Neuronal stem cell (in vitro differentiated cells): ENCODE measurements at regions not wholly inside any gene's neighbourhood (a gene's known extent, or its start where the extent isn't known, plus 50 kb on each side); places are given as distances from the start of the nearest gene placed in this dataset.

Source experiments
- DNase-seq: peaks from one replicate; pipeline ENCODE4 v3.0.0-alpha.2; 2013; ENCODE audit warnings: low spot score
- H2AFZ ChIP-seq: one replicate; pipeline ENCODE4 v1.6.1; 2013; ENCODE audit warnings: mild to moderate bottlenecking, low read length, inconsistent platforms
- H2AK5ac ChIP-seq: 2 replicates; pipeline ENCODE4 v1.6.1; 2013; ENCODE audit warnings: low read depth, mild to moderate bottlenecking, inconsistent platforms, low read length, moderate library complexity, mixed read lengths
- H2BK120ac ChIP-seq: 2 replicates; pipeline ENCODE4 v1.6.1; 2013; ENCODE audit warnings: low read depth, mild to moderate bottlenecking, inconsistent platforms, low read length, moderate library complexity, mixed read lengths
- H2BK12ac ChIP-seq: one replicate; pipeline ENCODE4 v1.6.1; 2013; ENCODE audit warnings: low read length, inconsistent platforms
- H2BK15ac ChIP-seq: 2 replicates; pipeline ENCODE4 v1.6.1; 2013; ENCODE audit warnings: mild to moderate bottlenecking, low read length, inconsistent platforms, mixed read lengths
- H2BK5ac ChIP-seq: one replicate; pipeline ENCODE4 v1.6.1; 2013; ENCODE audit warnings: inconsistent platforms, mild to moderate bottlenecking, low read length, moderate library complexity
- H3K14ac ChIP-seq: one replicate; pipeline ENCODE4 v1.6.1; 2013; ENCODE audit warnings: low read length, inconsistent platforms
- H3K18ac ChIP-seq: 2 replicates; pipeline ENCODE4 v1.6.1; 2013; ENCODE audit warnings: low read length, inconsistent platforms
- H3K23ac ChIP-seq: 2 replicates; pipeline ENCODE4 v1.6.1; 2013; ENCODE audit warnings: low read depth, mild to moderate bottlenecking, mixed read lengths, low read length, inconsistent platforms; ENCODE audit not compliant: poor library complexity
- H3K27ac ChIP-seq: replicated peaks from 3 replicates; pipeline ENCODE4 v1.5.1; 2013; ENCODE audit warnings: low read length, inconsistent platforms
- H3K27me3 ChIP-seq, 3 experiments: 2 replicates each; pipeline ENCODE4 v1.6.1; 2013; ENCODE audit warnings: low read length in 3 of 3, mild to moderate bottlenecking in 2 of 3, inconsistent platforms in 1 of 3, low read depth in 1 of 3, mixed read lengths in 1 of 3, moderate library complexity in 1 of 3; ENCODE audit not compliant: control insufficient read depth in 3 of 3, insufficient read depth in 3 of 3
- H3K36me3 ChIP-seq, 2 donors: replicated peaks in 1 of 2; 2 replicates each; pipeline ENCODE4 v1.6.1; 2013; ENCODE audit warnings: low read length in 2 of 2; ENCODE audit not compliant: control insufficient read depth in 2 of 2, insufficient read depth in 2 of 2
- H3K4ac ChIP-seq: 2 replicates; pipeline ENCODE4 v1.6.1; 2013; ENCODE audit warnings: inconsistent platforms, mild to moderate bottlenecking, low read length, moderate library complexity
- H3K4me1 ChIP-seq, 2 donors: 1 replicate in 1 of 2; 2 replicates in 1 of 2; pipeline ENCODE4 v1.6.1; 2013; ENCODE audit warnings: low read length in 2 of 2, low read depth in 1 of 2; ENCODE audit not compliant: control insufficient read depth in 2 of 2, insufficient read depth in 1 of 2
- H3K4me2 ChIP-seq: one replicate; pipeline ENCODE4 v1.6.1; 2013; ENCODE audit warnings: mild to moderate bottlenecking, low read length, inconsistent platforms; ENCODE audit not compliant: insufficient read depth, poor library complexity, severe bottlenecking
- H3K4me3 ChIP-seq, 2 donors: 2 replicates each; pipeline ENCODE4 v1.5.1; 2013; ENCODE audit warnings: low read length in 2 of 2, mild to moderate bottlenecking in 2 of 2, inconsistent platforms in 1 of 2, moderate library complexity in 1 of 2
- H3K79me1 ChIP-seq: one replicate; pipeline ENCODE4 v1.6.1; 2013; ENCODE audit warnings: low read depth, mild to moderate bottlenecking, inconsistent platforms, low read length, moderate library complexity
- H3K9ac ChIP-seq: one replicate; pipeline ENCODE4 v1.6.1; 2013; ENCODE audit warnings: mild to moderate bottlenecking, low read depth, low read length, inconsistent platforms; ENCODE audit not compliant: poor library complexity
- H3K9me3 ChIP-seq, 2 donors: replicated peaks in 1 of 2; 2 replicates each; pipeline versions ENCODE3 to v1.6.1; 2013; ENCODE audit warnings: low read length in 2 of 2, mild to moderate bottlenecking in 2 of 2, inconsistent platforms in 1 of 2, low read depth in 1 of 2, mixed read lengths in 1 of 2, moderate library complexity in 1 of 2; ENCODE audit not compliant: control insufficient read depth in 2 of 2, insufficient read depth in 1 of 2
- H4K8ac ChIP-seq: one replicate; pipeline ENCODE4 v1.6.1; 2013; ENCODE audit warnings: low read depth, mild to moderate bottlenecking, inconsistent platforms, low read length, moderate library complexity
- H4K91ac ChIP-seq: one replicate; pipeline ENCODE4 v1.6.1; 2013; ENCODE audit warnings: low read length, low read depth, mild to moderate bottlenecking, inconsistent platforms; ENCODE audit not compliant: poor library complexity
- WGBS, 2 donors: extraction: QIAGEN DNeasy Blood & Tissue Kit; methylation state at CpG; one replicate each; pipeline ENCODE4 v1.1.7; 2013; ENCODE audit warnings: missing lambda C conversion rate in 2 of 2, mixed read lengths in 1 of 2; ENCODE audit not compliant: insufficient read length in 2 of 2, insufficient replicate concordance in 1 of 2; ENCODE audit errors: extremely low coverage in 2 of 2; 5-methylcytosine and 5-hydroxymethylcytosine counted together

GRCh38 chr5:158529454-158529853 is 570.3 kb downstream of the EBF1 start:
- H2BK5ac ChIP-seq, result no peak overlapping the region
- H2BK12ac ChIP-seq, result no peak overlapping the region
- H3K14ac ChIP-seq, result no peak overlapping the region
- H4K8ac ChIP-seq, result no peak overlapping the region
- no peak overlapping the region for H3K4me2 ChIP-seq
- no peak overlapping the region for H3K9ac ChIP-seq
- no peak overlapping the region for H3K4me3 ChIP-seq
- H3K23ac ChIP-seq, result no peak overlapping the region
- H2AFZ ChIP-seq, result no peak overlapping the region
- H3K4ac ChIP-seq, result no peak overlapping the region
- no peaks in the 10 kb centered on the region for H3K79me1 ChIP-seq
- H3K27me3 ChIP-seq, result no peaks in the 10 kb centered on the region
- no peak for DNase-seq
- H3K9me3 ChIP-seq, result no peaks in the 10 kb centered on the region
- H2AK5ac ChIP-seq, result no peak overlapping the region
- peaks cover 4 to 6% of the 10 kb centered on the region in 2 donors for H3K4me1 ChIP-seq
- H3K18ac ChIP-seq, result no peak overlapping the region
- no peak overlapping the region for H2BK15ac ChIP-seq
- no peak overlapping the region for H2BK120ac ChIP-seq
- no peak overlapping the region for H4K91ac ChIP-seq
- no CpG with 5 or more reads among the region's 5 CpGs for WGBS, 2 donors
- no peaks in the 10 kb centered on the region for H3K36me3 ChIP-seq
- H3K27ac ChIP-seq, result no peak overlapping the region

- Histone ChIP-seq H3K27ac (no peak overlapping the region), H2BK12ac (no peak overlapping the region), H3K9me3 (no peaks in the 10 kb centered on the region), H3K4me1 (no peaks in the 10 kb centered on the region), H3K4me2 (no peak overlapping the region), H3K18ac (no peak overlapping the region), H3K9ac (no peak overlapping the region), H3K4ac (no peak overlapping the region), H2AFZ (no peak overlapping the region), H3K27me3 (no peaks in the 10 kb centered on the region), H2BK120ac (no peak overlapping the region), H3K4me3 (no peak overlapping the region), H2BK15ac (no peak overlapping the region), H4K8ac (no peak overlapping the region), H3K79me1 (no peaks in the 10 kb centered on the region), H2BK5ac (no peak overlapping the region), H4K91ac (no peak overlapping the region), H2AK5ac (no peak overlapping the region), H3K14ac (no peak overlapping the region), H3K23ac (no peak overlapping the region), H3K36me3 (no peaks in the 10 kb centered on the region)
- DNase-seq, result no peak
- no CpG with 5 or more reads among the region's 4 CpGs for WGBS, 2 donors
These were observed 574.1 kb downstream of the EBF1 start for GRCh38 chr5:158525663-158526062.

GRCh38 chr5:158524070-158524469 is 575.6 kb downstream of the EBF1 start:
- Histone ChIP-seq H3K4ac (no peak overlapping the region), H3K9ac (no peak overlapping the region), H2AFZ (no peak overlapping the region), H3K23ac (no peak overlapping the region), H2BK120ac (no peak overlapping the region), H2BK12ac (no peak overlapping the region), H3K36me3 (no peaks in the 10 kb centered on the region), H3K18ac (no peak overlapping the region), H4K8ac (no peak overlapping the region), H3K79me1 (no peaks in the 10 kb centered on the region), H3K27me3 (no peaks in the 10 kb centered on the region), H3K4me2 (no peak overlapping the region), H3K9me3 (no peaks in the 10 kb centered on the region), H2AK5ac (no peak overlapping the region), H3K14ac (no peak overlapping the region), H3K27ac (no peak overlapping the region), H2BK15ac (no peak overlapping the region), H2BK5ac (no peak overlapping the region), H3K4me1 (no peaks in the 10 kb centered on the region), H3K4me3 (no peak overlapping the region), H4K91ac (no peak overlapping the region)
- no peak for DNase-seq

DNA sequence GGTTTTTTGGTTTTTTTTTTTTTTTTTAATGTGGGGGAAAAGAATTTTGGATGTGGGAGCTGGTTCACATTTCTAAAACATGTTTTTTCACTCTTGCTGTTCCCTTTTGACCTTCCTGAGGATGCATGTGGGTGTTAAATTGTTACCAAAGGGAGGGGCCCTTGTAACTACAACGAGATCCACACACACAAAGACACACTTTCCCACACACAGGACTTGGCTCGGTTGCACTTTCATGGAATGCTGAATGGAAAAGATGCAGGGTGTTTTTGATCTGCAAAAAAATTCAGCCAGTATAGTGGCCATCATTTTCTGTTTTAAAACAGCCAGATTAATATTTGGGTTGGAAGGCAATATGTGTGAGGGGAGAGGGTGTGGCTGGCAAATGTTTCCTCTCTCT is 576.9 kb downstream of the EBF1 start:
- Histone ChIP-seq H3K4me3 (no peak overlapping the region), H3K4ac (no peak overlapping the region), H3K36me3 (no peaks in the 10 kb centered on the region), H3K4me1 (no peaks in the 10 kb centered on the region), H3K23ac (no peak overlapping the region), H3K4me2 (no peak overlapping the region), H2AK5ac (no peak overlapping the region), H3K27ac (no peak overlapping the region), H2BK12ac (no peak overlapping the region), H3K9me3 (no peaks in the 10 kb centered on the region), H3K14ac (no peak overlapping the region), H2BK15ac (no peak overlapping the region), H3K27me3 (no peaks in the 10 kb centered on the region), H2AFZ (no peak overlapping the region), H3K9ac (no peak overlapping the region), H3K79me1 (no peaks in the 10 kb centered on the region), H4K91ac (no peak overlapping the region), H3K18ac (no peak overlapping the region), H2BK120ac (no peak overlapping the region), H2BK5ac (no peak overlapping the region), H4K8ac (no peak overlapping the region)
- WGBS, 2 donors, result no CpG with 5 or more reads among the region's 2 CpGs
- DNase-seq, result no peak
